HEK293 (cell line): ENCODE measurements at regions not wholly inside any gene's neighbourhood (a gene's known extent, or its start where the extent isn't known, plus 50 kb on each side); places are given as distances from the start of the nearest gene placed in this dataset.

Experiments
- CTCF ChIA-PET: fragments of 350-600 bp; formaldehyde crosslinking; extraction: SDS; loops from one replicate; lab custom pipeline; 2021; ENCODE audit warnings: antibody characterized with exemption; lab: Yijun Ruan, JAX
- POLR2A ChIA-PET: fragments of 300-600 bp; formaldehyde crosslinking; extraction: SDS; loops from one replicate; lab custom pipeline; 2020; ENCODE audit warnings: antibody characterized with exemption, inconsistent platforms; lab: Yijun Ruan, JAX
- H3K27ac ChIP-seq: fragments of 200-500 bp; sonication (Bioruptor generic); 2 replicates; pipeline ENCODE4 v1.5.1; 2014; ENCODE audit warnings: low read depth, low read length, control low read depth, inconsistent platforms; ENCODE audit errors: extremely low read depth
- H3K36me3 ChIP-seq, 2 experiments: fragments of 200-500 bp in 1 of 2; sonication (Bioruptor generic) in 1 of 2; 1 replicate in 1 of 2; 2 replicates in 1 of 2; pipeline ENCODE4 v1.5.1; 2014 to 2017; ENCODE audit warnings: inconsistent platforms in 2 of 2, low read length in 2 of 2; ENCODE audit not compliant: control insufficient read depth in 2 of 2, insufficient read depth in 1 of 2
- H3K4me1 ChIP-seq: fragments of 200-500 bp; sonication (Bioruptor generic); 2 replicates; pipeline ENCODE4 v1.5.1; 2014; ENCODE audit warnings: mild to moderate bottlenecking, low read length, inconsistent platforms; ENCODE audit not compliant: control insufficient read depth, insufficient read depth
- H3K4me3 ChIP-seq: 2 replicates; pipeline ENCODE4 v1.5.1; 2011; ENCODE audit warnings: low read depth, mild to moderate bottlenecking, control low read depth, low read length, moderate library complexity
- H3K9me3 ChIP-seq: fragments of 200-500 bp; sonication (Bioruptor generic); 2 replicates; pipeline ENCODE4 v1.5.1; 2014; ENCODE audit warnings: low read depth, low read length, inconsistent platforms; ENCODE audit not compliant: control insufficient read depth, insufficient read depth
- FEZF1 ChIP-seq: fragments of 450-650 bp; formaldehyde crosslinking; IDR thresholded peaks from 2 replicates; pipeline ENCODE4 v1.5.1; 2016; ENCODE audit warnings: missing biosample characterization, missing genetic modification characterization
- GLIS2 ChIP-seq: fragments of 450-650 bp; formaldehyde crosslinking; IDR thresholded peaks from 2 replicates; pipeline ENCODE4 v1.5.1; 2016; ENCODE audit warnings: missing biosample characterization, missing genetic modification characterization
- KLF1 ChIP-seq: fragments of 450-650 bp; formaldehyde crosslinking; IDR thresholded peaks from 2 replicates; pipeline ENCODE4 v1.5.1; 2016; ENCODE audit warnings: missing biosample characterization, missing genetic modification characterization
- KLF10 ChIP-seq: fragments of 450-650 bp; IDR thresholded peaks from 2 replicates; pipeline ENCODE4 v1.5.1; 2018; ENCODE audit warnings: missing biosample characterization, mild to moderate bottlenecking, missing genetic modification characterization
- KLF8 ChIP-seq: fragments of 450-650 bp; formaldehyde crosslinking; IDR thresholded peaks from 2 replicates; pipeline ENCODE4 v1.5.1; 2016; ENCODE audit warnings: missing biosample characterization, missing genetic modification characterization
- MEIS1 ChIP-seq: sonication (generic); formaldehyde crosslinking; IDR thresholded peaks from 2 replicates; pipeline ENCODE4 v1.8.1; 2022; ENCODE audit warnings: missing genetic modification reagents, mild to moderate bottlenecking, borderline replicate concordance
- SCRT2 ChIP-seq: fragments of 450-650 bp; formaldehyde crosslinking; IDR thresholded peaks from 2 replicates; pipeline ENCODE4 v1.5.1; 2016; ENCODE audit warnings: missing biosample characterization, missing genetic modification characterization
- SETDB1 ChIP-seq: IDR thresholded peaks from one replicate; pipeline ENCODE4 v1.6.1; 2017; ENCODE audit warnings: mild to moderate bottlenecking, low read length, moderate library complexity, mixed read lengths; ENCODE audit not compliant: insufficient read length
- YY2 ChIP-seq: fragments of 450-650 bp; formaldehyde crosslinking; IDR thresholded peaks from 2 replicates; pipeline ENCODE4 v1.5.1; 2016; ENCODE audit warnings: missing biosample characterization, missing genetic modification characterization
- ZBTB10 ChIP-seq: fragments of 450-650 bp; formaldehyde crosslinking; IDR thresholded peaks from 2 replicates; pipeline ENCODE4 v1.5.1; 2016; ENCODE audit warnings: missing biosample characterization, missing genetic modification characterization
- ZBTB20 ChIP-seq: fragments of 450-650 bp; formaldehyde crosslinking; IDR thresholded peaks from 2 replicates; pipeline ENCODE4 v1.5.1; 2016; ENCODE audit warnings: missing biosample characterization, missing genetic modification characterization
- ZBTB26 ChIP-seq: fragments of 450-650 bp; formaldehyde crosslinking; optimal IDR thresholded peaks from 2 replicates; pipeline ENCODE3; 2016; ENCODE audit warnings: missing biosample characterization, mild to moderate bottlenecking, missing genetic modification characterization
- ZEB2 ChIP-seq: fragments of 450-650 bp; formaldehyde crosslinking; IDR thresholded peaks from 2 replicates; pipeline ENCODE4 v1.5.1; 2016; ENCODE audit warnings: missing biosample characterization, missing genetic modification characterization
- ZNF114 ChIP-seq: fragments of 450-650 bp; formaldehyde crosslinking; IDR thresholded peaks from 2 replicates; pipeline ENCODE4 v1.5.0; 2017; ENCODE audit warnings: missing biosample characterization, missing genetic modification characterization
- ZNF214 ChIP-seq: fragments of 450-650 bp; formaldehyde crosslinking; IDR thresholded peaks from 2 replicates; pipeline ENCODE4 v1.5.1; 2017; ENCODE audit warnings: missing biosample characterization, mild to moderate bottlenecking, missing genetic modification characterization, borderline replicate concordance
- ZNF223 ChIP-seq: fragments of 450-650 bp; formaldehyde crosslinking; IDR thresholded peaks from 2 replicates; pipeline ENCODE4 v1.5.1; 2016; ENCODE audit warnings: missing biosample characterization, missing genetic modification characterization
- ZNF280D ChIP-seq: fragments of 450-650 bp; formaldehyde crosslinking; IDR thresholded peaks from 2 replicates; pipeline ENCODE4 v1.5.1; 2016; ENCODE audit warnings: missing biosample characterization, missing genetic modification characterization
- ZNF548 ChIP-seq: fragments of 450-650 bp; formaldehyde crosslinking; IDR thresholded peaks from 2 replicates; pipeline ENCODE4 v1.5.1; 2016; ENCODE audit warnings: missing biosample characterization, missing genetic modification characterization
- ZNF555 ChIP-seq: fragments of 450-650 bp; formaldehyde crosslinking; conservative IDR thresholded peaks from 2 replicates; pipeline ENCODE4 v1.5.1; 2017; ENCODE audit warnings: missing biosample characterization, mild to moderate bottlenecking, missing genetic modification characterization, inconsistent platforms
- ZNF558 ChIP-seq: fragments of 450-650 bp; formaldehyde crosslinking; IDR thresholded peaks from 2 replicates; pipeline ENCODE4 v1.5.1; 2016; ENCODE audit warnings: missing biosample characterization, missing genetic modification characterization
- ZNF610 ChIP-seq: fragments of 450-650 bp; formaldehyde crosslinking; IDR thresholded peaks from 2 replicates; pipeline ENCODE4 v1.5.1; 2016; ENCODE audit warnings: missing biosample characterization, missing genetic modification characterization, borderline replicate concordance
- ZNF677 ChIP-seq: fragments of 450-650 bp; IDR thresholded peaks from 2 replicates; pipeline ENCODE4 v1.5.0; 2018; ENCODE audit warnings: missing biosample characterization, mild to moderate bottlenecking, missing genetic modification characterization, moderate library complexity
- ZNF791 ChIP-seq: fragments of 450-650 bp; formaldehyde crosslinking; IDR thresholded peaks from 2 replicates; pipeline ENCODE4 v1.5.1; 2016; ENCODE audit warnings: missing biosample characterization, missing genetic modification characterization
- ZNF792 ChIP-seq: fragments of 450-650 bp; formaldehyde crosslinking; IDR thresholded peaks from 2 replicates; pipeline ENCODE4 v1.5.1; 2016; ENCODE audit warnings: missing biosample characterization, missing genetic modification characterization
- ZSCAN18 ChIP-seq: fragments of 450-650 bp; formaldehyde crosslinking; IDR thresholded peaks from 2 replicates; pipeline ENCODE4 v1.5.1; 2016; ENCODE audit warnings: missing biosample characterization, missing genetic modification characterization
- TF ChIP-seq, protein P1 (sequence below): fragments of 450-650 bp; formaldehyde crosslinking; IDR thresholded peaks from 2 replicates; pipeline ENCODE4 v1.5.1; 2016; ENCODE audit warnings: missing biosample characterization, missing genetic modification characterization, borderline replicate concordance

DNA sequence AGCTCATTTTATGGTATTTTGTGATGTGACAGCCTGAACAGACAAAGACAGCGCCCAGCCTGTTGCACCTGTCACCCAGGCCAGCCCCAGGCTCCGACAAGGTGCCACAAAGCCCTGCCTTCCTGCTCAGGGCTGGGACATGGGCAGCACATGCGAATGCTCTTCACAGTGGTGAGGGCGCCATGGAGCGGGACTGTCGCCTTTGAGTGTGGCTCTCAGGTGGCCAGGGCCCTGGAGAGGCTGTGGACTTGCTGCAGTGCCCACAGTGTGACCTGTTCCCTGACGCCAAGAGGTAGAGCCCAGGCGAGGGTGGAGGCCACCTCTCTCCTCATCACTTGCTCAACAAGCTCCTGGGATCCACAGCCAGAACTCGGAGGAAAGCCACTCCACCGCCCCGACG is 346.3 kb downstream of the SHANK2 start:
- Histone ChIP-seq H3K4me1 (no peaks in the 10 kb centered on the region), H3K4me3 (no peak overlapping the region), H3K9me3 (no peaks in the 10 kb centered on the region), H3K27ac (no peak overlapping the region), H3K36me3 (no peaks in the 10 kb centered on the region)
- no peak for TF ChIP-seq KLF1 (tag by site-specific recombination)
- no peak for TF ChIP-seq KLF10 (tag by site-specific recombination)
- TF ChIP-seq, protein P1, sequence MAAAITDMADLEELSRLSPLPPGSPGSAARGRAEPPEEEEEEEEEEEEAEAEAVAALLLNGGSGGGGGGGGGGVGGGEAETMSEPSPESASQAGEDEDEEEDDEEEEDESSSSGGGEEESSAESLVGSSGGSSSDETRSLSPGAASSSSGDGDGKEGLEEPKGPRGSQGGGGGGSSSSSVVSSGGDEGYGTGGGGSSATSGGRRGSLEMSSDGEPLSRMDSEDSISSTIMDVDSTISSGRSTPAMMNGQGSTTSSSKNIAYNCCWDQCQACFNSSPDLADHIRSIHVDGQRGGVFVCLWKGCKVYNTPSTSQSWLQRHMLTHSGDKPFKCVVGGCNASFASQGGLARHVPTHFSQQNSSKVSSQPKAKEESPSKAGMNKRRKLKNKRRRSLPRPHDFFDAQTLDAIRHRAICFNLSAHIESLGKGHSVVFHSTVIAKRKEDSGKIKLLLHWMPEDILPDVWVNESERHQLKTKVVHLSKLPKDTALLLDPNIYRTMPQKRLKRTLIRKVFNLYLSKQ (tag by site-specific recombination): no peak
- no peak for TF ChIP-seq ZNF555
- TF ChIP-seq SETDB1: no peak
- no peak for TF ChIP-seq FEZF1 (tag by site-specific recombination)
- TF ChIP-seq ZNF558 (tag by site-specific recombination): no peak
- no peak for TF ChIP-seq ZBTB20 (tag by site-specific recombination)
- TF ChIP-seq ZBTB26 (tag by site-specific recombination): no peak
- TF ChIP-seq ZNF280D: no peak
- no peak for TF ChIP-seq ZNF114
- no peak for TF ChIP-seq YY2 (tag by site-specific recombination)
- no peak for TF ChIP-seq ZNF677 (tag by site-specific recombination)
- no peak for TF ChIP-seq ZSCAN18
- TF ChIP-seq ZNF223: no peak
- no peak for TF ChIP-seq KLF8 (tag by site-specific recombination)
- ChIA-PET POLR2A (no interaction called here), CTCF (interaction anchor here (1.0 kb wide), 1 partner anchor 92 kb away, joined by 4 read pairs; no protein-coding TSS in a partner anchor)

DNA sequence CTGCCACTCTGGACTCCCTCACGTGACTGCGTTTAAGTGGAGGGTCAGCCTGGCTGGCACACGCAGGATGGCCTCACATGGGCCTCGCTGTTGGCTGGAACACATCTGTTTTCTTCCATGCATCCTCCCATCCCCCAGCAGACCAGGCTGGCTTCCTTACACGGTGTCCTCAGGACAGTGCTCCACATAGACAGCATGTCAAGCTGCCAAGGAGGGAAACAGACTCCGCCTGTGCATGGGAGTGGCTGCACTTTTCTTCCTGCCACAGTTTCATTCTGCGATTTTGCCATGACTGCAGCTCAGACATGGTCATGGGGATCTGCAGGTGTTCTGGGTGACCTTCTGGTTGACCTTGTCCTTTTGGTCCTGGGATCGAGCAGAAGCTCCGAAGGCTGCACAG is 344.2 kb downstream of the SHANK2 start:
- ChIA-PET CTCF (no interaction called here), POLR2A (no interaction called here)
- TF ChIP-seq ZNF548: no peak
- no peak for TF ChIP-seq ZNF214 (tag by site-specific recombination)
- no peak for TF ChIP-seq ZNF792
- no peak for TF ChIP-seq ZBTB10
- TF ChIP-seq MEIS1 (CRISPR knock-in tag): no peak
- TF ChIP-seq ZNF610 (tag by site-specific recombination): no peak
- no peak for TF ChIP-seq ZNF791
- no peak for TF ChIP-seq ZBTB26 (tag by site-specific recombination)
- no peak for TF ChIP-seq ZEB2 (tag by site-specific recombination)
- TF ChIP-seq GLIS2 (tag by site-specific recombination): no peak
- TF ChIP-seq SCRT2 (tag by site-specific recombination): no peak

More for the DNA sequence above, 344.2 kb downstream of the SHANK2 start:
- Histone ChIP-seq H3K36me3 (no peaks in the 10 kb centered on the region), H3K27ac (no peak overlapping the region), H3K4me3 (no peak overlapping the region), H3K4me1 (no peaks in the 10 kb centered on the region), H3K9me3 (no peaks in the 10 kb centered on the region)
